ENCODE measurements at regions not wholly inside any gene's neighbourhood (a gene's known extent, or its start where the extent isn't known, plus 50 kb on each side); places are given as distances from the start of the nearest gene placed in this dataset.
A peak's percentile ranks its signal among the peaks of the same experiment; 100 is the strongest.

DNA sequence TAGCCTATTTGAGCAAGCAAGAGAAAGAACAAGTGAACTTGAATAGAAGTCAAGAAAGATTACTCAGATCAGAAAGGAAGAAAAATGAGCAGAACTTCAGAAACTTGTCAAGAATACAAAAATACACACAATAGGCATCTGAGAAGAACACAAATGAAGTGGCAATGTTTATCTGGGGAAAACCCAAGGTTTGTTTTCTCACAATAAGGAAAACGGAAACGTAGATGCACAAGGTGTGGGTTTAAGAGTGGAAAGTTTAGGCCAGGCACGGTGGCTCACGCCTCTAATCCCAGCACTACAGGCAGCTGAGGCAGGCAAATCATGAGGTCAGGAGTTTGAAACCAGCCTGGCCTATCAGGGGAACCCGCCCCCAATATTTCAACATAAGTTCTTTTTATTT, 159.5 kb upstream of the GYPC start:
- no peak for DNase-seq (ENCODE audit: low spot score)

DNA sequence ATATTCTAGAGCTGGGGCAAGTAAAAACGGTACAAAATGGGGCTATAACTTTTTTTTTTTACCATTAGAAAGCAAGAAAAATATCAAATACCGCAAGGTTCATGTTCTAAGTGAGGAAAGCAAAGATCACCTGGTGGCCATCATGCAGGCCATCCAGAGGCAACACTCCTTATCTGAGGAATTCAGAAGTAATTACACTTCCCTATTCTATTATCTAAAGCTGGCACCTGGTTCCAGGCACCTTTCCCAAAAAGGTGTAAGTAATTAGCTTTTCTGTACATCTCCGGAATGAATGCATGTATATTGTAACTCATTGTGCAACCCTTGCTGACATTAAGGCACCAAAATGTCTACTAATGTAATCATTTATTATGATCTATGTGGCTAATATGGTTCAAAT, 152.5 kb upstream of the GYPC start:
- no peak for DNase-seq (ENCODE audit: low spot score)

DNA sequence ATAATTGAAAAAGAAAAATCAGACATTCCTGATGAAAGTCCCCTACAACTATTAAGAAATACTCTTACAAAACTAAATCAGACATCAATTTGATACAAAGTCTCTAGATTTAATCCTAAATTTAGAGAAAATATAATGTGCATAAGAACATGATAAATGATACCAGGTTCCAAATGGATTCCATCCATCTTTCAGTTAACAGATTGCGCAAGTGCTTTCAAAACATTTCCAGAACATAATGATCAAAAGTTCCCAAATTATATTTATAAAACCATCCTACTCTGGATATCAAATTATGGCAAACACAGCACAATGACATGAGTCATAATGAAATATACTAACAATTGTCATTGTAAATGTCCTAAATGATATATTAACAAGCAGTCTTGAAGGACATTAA, 151.0 kb upstream of the GYPC start:
- DNase-seq (ENCODE audit: low spot score) = no peak

DNA sequence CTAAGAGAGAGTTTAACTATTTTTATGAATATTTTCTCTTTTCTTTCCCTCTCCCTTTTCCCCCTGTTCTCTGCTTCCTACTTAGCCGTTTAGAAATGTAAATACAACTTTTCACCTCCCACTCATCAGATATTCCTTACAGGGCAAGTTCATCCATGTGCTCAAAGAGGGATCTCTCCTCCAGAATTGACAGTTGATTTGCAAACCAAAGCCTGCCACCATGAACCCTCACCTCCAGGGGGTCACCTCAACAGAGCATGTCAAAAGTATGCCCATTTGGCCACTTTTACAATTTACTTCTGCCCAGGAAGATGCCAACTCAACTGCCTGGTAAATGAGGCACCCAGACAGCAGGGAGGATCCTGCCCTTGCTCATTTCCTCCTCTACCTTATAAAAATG, 149.2 kb upstream of the GYPC start:
- DNase-seq (ENCODE audit: low spot score) = no peak

DNA sequence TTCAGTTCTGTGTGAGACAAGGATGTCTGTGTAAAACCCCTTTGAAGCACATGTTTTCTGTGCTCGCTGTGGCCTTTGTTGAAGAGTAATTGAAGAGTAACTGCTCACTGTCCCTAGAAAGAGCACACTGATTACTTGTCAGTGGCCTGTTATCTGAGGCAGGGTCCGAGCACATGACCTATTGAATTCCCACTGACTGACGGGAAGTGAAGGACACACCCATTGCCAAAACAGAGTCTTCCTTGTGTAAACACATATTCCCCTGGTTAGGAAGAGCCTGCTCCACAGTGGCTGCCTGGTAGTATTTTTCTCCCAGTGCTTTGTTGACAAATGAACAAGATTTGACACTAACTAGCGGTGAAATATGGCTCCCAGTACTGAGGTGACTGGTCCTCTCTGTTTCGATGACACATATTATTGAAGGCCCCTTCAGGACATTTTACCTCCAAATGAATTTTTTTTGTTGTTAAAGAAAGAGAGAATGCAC, 148.5 kb upstream of the GYPC start:
- no peak for DNase-seq (ENCODE audit: low spot score)

DNA sequence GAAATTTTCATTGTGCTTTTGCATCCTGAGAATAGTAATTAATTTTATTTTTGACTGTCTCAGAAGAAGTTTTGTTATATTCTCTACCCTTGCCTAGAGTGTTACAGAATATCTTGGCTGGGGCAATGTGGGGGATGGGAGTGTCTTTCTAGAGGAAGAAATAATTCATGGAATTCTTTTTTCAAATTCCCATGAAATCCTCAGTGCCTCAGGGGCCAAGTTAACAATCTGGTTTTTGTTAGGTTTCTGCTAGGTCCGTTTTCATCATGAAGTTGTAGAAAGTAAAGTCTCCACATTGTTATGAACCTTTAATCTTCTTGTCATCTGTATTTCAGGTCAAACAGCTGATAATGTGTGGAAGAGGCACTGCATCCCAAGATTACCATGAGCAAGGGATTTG, 145.6 kb upstream of the GYPC start:
- DNase-seq (ENCODE audit: low spot score) = no peak

DNA sequence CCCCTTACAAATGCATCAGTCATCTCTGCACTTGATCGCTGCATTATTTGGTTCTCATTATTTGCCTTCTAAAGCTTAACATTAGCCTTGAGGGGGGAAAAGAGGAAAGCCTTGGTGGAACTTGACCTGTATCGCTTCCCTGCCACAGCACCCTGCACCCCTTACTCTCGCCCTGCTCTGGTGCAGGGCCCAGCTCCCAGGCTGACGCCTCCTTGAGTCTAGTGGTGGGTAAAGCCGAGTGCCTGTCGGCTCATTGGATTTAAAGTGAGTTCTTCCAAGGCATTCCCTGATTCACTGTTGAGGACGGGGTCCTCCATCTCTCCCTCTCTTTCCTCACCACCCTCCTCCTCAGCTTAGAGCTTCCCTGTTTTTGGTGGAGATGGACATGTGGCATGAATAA, 145.0 kb upstream of the GYPC start:
- no peak for DNase-seq (ENCODE audit: low spot score)

DNA sequence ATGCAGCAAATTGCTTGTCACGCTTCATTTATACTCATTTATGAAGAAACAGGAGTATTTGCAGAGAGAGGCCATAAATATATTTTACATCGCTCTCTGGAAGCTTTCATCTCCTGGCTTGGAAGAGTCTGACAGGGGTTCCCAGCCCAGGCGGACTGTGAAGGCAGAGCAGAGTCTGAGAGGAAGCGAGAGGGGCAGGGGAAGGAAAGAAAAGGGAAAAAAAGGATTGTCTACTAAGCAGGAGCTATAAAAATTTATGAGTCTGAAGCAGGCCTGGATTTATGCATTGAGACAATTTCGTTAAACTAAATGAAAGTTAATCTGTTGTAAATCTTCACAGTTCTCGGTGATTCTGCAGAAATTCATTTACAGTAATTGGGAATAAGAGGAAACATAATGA, 143.9 kb upstream of the GYPC start:
- DNase-seq (ENCODE audit: low spot score) = no peak

DNA sequence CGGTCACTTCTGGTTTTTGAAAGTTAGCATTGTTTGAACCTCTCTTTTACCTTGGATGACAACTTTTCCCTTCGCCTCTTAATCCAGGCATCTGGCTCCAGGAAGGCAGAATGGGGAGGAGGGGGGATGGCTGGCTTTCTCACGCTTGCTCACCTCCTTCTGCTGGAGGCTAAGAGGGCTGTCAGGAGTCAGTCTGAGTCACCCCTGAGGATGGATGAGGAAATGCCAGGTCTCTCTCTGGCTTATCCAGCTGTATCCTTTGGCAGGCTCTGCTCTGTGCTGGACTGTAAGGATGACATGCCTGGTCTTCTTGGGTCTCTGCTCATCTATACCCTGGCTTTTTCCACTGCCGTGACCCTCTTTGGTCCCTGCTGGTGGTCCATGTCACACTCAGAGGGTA, 142.9 kb upstream of the GYPC start:
- no peak for DNase-seq (ENCODE audit: low spot score)

DNA sequence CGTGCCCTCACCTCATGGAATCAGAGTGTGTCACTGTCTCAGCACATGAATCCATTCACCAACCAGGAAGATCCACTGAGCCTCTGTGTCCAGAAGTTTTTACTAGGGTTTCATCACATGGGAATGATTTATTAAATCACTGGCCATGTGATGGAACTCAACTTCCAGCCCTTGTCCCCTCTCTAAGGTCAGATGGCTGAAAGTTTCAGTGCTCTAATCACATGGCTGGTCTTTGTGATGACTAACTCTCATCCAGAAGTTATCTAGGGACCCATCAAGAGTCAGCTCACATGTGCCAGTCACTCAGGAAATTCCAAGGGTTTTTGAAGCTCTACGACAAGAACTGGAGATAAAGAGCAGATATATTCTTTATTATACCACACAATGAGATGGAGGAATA, 140.5 kb upstream of the GYPC start:
- DNase-seq (ENCODE audit: low spot score) = no peak

DNA sequence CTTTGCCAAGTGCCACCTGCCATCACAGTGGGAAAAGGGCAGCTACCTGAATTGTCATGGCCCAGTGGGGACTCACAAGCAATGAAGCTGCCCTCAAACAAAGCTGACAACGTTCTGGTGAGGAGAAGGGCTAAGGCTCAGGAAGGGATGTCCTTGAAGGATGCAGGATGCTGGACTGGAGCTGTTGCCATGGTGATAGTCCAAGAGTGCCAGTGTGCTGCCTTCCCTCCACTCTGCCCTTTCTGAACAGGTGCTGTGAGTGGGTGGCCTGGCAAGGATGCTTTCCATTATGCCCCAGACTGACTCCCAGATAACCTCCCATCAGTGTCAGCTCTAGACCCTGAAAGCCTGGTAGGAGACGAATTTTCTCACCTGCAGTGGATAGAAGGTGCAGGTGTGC, 137.8 kb upstream of the GYPC start:
- no peak for DNase-seq (ENCODE audit: low spot score)

DNA sequence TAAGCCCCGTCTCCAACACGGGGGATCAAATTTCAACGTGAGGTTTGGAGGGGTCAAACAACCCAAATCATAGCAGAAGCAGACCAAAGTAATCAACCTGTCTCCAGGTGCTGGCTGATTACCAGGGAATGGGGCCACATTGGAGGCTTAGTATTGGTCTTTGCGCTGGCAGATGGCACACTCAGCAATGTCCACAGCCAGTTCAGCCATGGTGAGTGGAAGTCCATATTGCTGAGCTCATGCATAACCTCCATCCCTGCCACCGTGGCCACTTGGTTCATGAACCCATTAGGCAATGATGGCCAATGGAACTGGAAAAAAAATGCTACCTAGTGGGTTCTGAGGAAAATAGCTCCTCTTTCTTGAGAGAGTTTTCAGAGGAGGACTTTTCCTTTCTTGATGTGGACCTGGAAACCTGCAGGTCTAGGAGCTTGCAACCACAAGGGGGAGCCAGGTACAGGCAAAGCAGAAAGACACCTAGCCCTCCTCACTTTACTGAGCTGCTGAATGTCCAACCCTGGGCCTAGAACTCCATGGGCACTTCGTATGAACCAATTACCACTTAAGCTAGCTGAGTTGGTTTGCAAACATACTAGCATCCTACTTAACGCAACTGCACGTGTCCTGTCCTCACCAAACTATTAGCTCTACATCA, 128.0 kb upstream of the GYPC start:
- DNase-seq (ENCODE audit: low spot score) = peak; percentile 70

DNA sequence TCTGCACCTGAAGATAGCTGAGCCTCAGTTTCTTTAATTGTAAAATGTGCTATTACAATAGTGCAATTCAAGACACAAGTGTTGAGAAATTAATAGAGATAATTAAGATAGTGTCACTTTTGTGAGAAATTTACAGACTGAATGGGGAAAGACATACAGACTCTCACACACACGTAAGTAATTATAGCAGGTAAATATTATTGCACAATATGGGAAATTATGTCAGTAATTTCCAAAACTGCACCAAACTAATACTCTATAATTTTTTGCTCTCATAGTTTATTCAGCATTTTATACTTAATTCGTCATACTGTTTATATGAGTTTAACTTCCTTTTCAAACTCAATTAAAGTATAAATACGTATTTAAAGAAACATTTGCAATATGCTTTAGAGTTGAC, 124.9 kb upstream of the GYPC start:
- no peak for DNase-seq (ENCODE audit: low spot score)

DNA sequence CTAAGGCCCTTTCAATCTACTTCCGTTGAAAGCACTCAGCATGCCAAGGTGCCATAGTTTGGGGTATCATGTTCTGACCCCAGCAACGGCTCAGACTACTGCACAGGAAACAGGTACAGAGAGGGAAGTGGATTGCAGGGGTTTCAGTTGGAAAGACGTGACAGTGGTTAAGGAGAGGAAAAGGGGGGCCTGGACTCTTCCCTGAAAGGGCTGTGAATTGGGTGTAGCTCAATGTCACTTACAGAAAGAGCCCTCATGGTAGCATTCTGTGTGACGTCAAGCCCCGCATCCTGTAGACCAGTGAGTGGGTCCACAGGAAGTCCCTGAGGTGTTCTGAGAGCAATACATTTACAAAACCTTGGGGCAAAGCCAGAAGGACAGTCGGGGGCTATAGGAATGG, 121.5 kb upstream of the GYPC start:
- DNase-seq (ENCODE audit: low spot score) = no peak

DNA sequence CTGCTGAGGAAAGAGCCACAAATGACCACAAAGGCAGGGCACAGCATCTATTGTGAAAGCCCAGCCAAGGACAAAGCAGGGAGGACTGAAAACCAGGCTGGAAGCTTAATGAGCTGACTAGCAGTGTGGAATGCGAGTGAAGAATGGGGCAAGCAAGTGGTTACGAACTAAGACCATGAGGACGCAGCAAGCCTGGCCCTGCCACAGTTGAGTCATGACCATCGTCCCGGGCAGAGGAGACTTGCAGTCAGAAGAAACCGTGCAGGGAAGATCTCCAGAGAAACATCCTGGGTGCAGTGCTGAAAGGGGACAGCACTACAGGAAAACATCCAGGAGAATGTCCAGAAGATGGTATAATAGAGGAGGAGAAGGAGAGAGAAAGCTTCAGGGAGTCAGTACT, 120.5 kb upstream of the GYPC start:
- no peak for DNase-seq (ENCODE audit: low spot score)

DNA sequence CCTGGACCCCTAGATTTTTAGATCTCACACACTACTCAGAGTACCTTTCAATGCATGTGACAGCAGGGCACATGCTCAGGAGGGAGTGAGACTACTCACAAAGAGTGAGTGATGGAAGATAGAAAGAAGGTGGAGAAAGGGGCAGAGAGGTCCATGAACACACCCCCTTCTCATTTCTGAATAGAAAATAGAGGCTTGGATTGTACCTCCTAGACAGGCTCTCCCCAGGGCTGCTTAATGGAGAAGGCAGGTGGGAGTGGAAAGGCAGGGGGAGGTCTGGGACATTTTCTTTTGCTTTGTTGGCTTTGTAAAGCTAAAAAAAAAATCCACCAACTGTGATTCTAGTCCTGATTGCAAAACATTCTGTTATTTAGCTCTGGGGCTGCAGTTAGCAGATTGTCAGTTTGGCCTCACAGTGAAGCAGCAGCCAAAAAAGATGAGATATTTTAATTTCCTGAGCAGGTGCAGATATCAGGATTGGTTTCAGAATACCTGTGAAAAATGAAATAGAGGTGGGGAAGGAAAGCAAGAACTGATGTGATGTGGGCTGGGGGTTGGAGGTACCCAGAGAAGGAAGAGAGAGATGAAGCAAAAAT, 119.3 kb upstream of the GYPC start:
- DNase-seq (ENCODE audit: low spot score) = no peak

DNA sequence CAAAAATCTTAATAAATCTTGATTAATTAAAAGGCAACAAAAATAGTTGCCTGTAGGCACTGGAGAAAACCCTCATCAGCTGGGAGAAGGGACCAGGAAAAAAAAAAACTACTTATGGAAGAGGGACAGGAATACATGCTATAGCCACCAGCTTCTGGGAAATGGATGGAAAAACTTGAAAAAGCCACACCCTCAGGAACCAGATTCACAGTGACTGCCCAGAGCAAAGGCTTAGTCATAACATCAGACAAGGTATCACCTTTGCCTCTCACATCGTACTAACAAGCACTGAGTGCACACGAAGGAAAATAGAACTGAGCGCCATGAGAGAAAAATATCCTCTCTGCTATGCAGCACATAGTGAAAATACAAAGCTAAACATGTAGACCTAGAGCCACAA, 116.9 kb upstream of the GYPC start:
- no peak for DNase-seq (ENCODE audit: low spot score)

DNA sequence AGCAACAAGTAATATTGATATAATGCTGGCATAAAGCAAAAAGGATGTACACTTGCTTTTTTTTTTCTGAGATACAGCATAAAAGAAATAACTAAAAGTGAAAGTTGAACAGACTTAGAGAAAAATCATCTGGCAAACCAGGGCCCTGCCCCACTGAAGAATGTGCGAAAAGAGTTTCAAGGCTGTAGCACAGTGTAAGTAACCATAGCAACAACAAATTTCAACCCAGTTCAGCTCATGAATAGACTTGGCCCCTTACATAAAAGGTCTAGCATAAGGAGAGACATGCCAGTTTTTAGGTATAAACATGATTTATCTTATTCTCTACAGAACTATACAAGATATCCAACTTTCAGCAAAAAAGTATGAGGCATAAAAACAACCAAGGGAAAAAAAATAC, 113.7 kb upstream of the GYPC start:
- no peak for DNase-seq (ENCODE audit: low spot score)

DNA sequence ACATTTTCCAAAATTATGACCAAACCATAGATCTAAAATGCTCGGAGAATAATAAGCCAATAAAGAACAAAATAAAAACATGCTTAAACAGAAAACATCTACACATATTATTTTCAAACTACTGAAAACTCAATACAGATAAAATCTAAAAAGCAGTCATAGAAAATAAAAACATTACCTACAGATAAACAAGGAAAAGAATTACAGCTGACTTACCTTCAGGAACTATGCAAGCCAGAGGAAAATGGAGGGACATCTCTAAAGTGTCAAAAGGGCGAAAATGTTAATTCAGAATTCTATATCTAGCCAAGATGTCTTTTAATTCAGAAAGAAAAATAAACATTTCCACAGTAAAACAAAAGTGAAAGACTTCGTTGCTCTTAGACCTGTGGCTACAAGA, 112.9 kb upstream of the GYPC start:
- no peak for DNase-seq (ENCODE audit: low spot score)

DNA sequence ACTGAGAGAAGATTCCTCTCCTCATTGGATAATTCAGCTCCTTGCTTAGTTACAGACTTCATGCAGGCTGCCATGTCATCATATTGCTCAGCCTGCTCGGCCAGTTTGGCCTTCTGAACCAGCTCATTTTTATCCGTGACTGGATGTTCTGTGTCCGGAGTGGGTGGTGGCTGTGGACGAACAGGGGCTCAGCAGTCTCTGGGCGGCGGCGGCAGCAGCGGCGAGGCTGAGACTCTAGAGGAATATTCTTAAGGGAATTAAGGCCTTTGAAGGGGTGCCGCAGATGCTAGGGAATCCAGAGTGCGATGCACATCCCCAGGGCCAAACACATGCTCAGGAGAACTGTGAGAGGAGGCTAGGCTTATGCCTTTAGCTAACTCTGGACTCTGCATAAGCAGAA, 97.9 kb upstream of the GYPC start:
- no peak for DNase-seq (ENCODE audit: low spot score)

DNA sequence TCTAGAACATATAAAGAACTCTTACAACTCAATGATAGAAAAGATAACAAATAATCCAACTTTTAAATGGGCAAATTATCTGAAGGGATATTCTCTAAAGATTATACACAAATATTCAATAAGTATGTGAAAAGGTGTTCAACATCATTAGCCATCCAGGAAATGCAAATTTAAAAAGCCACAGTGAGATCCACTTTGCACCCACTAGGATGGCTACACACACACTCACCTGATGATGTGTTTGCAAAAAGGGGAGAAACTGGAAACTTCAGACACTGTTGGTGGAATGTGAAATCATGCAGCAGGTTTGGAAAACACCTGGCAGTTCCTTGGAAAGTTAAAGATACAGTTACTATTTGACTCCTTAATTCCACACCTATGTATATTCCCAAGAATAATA, 87.2 kb upstream of the GYPC start:
- DNase-seq (ENCODE audit: low spot score) = no peak

DNA sequence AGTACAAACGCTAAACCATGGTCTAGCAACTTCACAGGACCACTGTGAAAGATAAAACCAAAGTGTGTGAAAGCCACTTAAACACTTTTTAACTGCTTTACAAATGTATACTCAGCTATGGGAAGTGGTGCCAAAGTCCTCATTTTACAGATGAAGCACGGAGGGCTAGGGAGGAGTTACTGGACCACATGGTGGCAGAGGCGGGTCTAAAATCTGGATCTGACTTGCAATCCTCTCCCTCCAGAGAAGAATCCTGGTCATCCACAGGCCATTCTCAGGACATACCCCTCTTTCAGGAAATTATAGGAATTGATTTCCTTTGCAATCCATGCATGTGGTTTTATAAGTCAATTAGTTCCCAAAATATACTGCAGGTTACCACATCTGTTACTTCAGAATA, 84.6 kb upstream of the GYPC start:
- no peak for DNase-seq (ENCODE audit: low spot score)

DNA sequence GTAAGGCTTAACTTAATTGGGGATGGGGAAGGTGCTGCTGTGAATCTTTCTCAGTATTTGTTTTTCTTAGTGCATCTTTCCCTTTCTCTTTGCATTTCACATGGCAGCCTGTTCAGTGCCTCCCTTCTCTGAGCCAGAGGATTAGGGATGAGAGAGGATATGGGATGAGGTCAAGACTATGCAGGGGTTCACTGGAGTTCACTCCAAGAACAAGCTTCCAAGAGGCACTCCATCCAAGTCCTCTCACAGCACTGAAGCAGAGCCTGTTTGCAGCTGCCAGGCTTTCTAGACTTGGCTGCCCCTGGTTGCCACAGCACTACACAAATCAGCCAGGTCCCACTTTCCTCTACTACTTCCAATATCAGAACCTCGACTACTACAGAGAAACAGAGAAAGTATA, 80.3 kb upstream of the GYPC start:
- no peak for DNase-seq (ENCODE audit: low spot score)

DNA sequence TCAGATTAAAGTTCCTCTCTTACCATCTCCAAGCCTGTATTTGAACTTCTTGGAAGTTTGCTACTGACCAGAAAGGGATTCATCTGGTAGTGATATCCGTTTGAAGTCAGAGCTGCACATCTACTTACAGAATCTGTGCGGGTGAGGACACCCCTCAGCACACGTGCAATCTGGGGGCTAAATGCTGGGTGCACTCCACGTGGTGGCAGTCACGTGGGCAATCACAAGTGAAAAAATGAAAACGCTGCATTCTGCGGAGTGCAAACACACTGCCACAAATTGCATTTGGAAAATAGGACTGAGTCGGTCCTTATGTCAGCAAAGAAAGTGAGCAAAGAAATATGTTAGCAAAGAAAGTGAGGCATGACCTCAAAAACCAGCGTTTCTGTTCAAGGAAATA, 76.1 kb upstream of the GYPC start:
- no peak for DNase-seq (ENCODE audit: low spot score)

Data from CD4-positive, alpha-beta T cell treated with Interleukin-6 at 100 ng/mL for 8 hours (primary cell).